Neural progenitor cell (in vitro differentiated cells): ENCODE measurements at regions not wholly inside any gene's neighbourhood (a gene's known extent, or its start where the extent isn't known, plus 50 kb on each side); places are given as distances from the start of the nearest gene placed in this dataset.

Experiments used
- DNase-seq: peaks from one replicate; pipeline ENCODE4 v3.0.0-alpha.2; 2016; ENCODE audit warnings: low spot score
- H2AFZ ChIP-seq: fragments of 200-600 bp; sonication (generic); replicated peaks from 2 replicates; pipeline ENCODE4 v1.6.1; 2016; ENCODE audit warnings: antibody characterized with exemption
- H3F3A ChIP-seq: fragments of 200-600 bp; sonication (generic); 2 replicates; pipeline ENCODE4 v1.6.1; 2016; ENCODE audit warnings: antibody characterized with exemption, low read depth
- H3K27ac ChIP-seq: fragments of 200-600 bp; sonication (generic); 2 replicates; pipeline ENCODE4 v1.5.1; 2016; ENCODE audit warnings: mild to moderate bottlenecking
- H3K27me3 ChIP-seq: fragments of 200-600 bp; sonication (generic); 2 replicates; pipeline ENCODE4 v1.6.1; 2016; ENCODE audit warnings: mild to moderate bottlenecking, moderate library complexity
- H3K36me3 ChIP-seq: fragments of 200-600 bp; sonication (generic); 2 replicates; pipeline ENCODE4 v1.5.1; 2016
- H3K4me1 ChIP-seq: fragments of 200-600 bp; sonication (generic); 2 replicates; pipeline ENCODE4 v1.6.1; 2016; ENCODE audit warnings: mixed run types
- H3K4me2 ChIP-seq: fragments of 200-600 bp; sonication (generic); 2 replicates; pipeline ENCODE4 v1.6.1; 2016
- H3K4me3 ChIP-seq: fragments of 200-600 bp; sonication (generic); 2 replicates; pipeline ENCODE4 v1.5.1; 2016
- H3K79me2 ChIP-seq: fragments of 200-600 bp; sonication (generic); 2 replicates; pipeline ENCODE4 v1.6.1; 2016; ENCODE audit warnings: low read depth
- H3K9ac ChIP-seq: fragments of 200-600 bp; sonication (generic); 2 replicates; pipeline ENCODE4 v1.6.1; 2016
- H3K9me3 ChIP-seq: fragments of 200-600 bp; sonication (generic); 2 replicates; pipeline ENCODE4 v1.5.1; 2016; ENCODE audit warnings: low read depth
- H4K20me1 ChIP-seq: fragments of 200-600 bp; sonication (generic); 2 replicates; pipeline ENCODE4 v1.6.1; 2016; ENCODE audit warnings: low read depth
- H3K27ac Mint-ChIP-seq: 3 replicates; pipeline ENCODE4 v1.8.0; 2021; ENCODE audit warnings: mixed read lengths
- H3K27me3 Mint-ChIP-seq: 2 replicates; pipeline ENCODE4 v1.8.0; 2022; ENCODE audit warnings: low read depth, mild to moderate bottlenecking, inconsistent platforms, moderate library complexity, mixed read lengths; ENCODE audit not compliant: insufficient read depth
- H3K36me3 Mint-ChIP-seq: 3 replicates; pipeline ENCODE4 v1.8.0; 2021; ENCODE audit warnings: mixed read lengths
- H3K4me1 Mint-ChIP-seq: 3 replicates; pipeline ENCODE4 v1.8.0; 2021; ENCODE audit warnings: mixed read lengths
- H3K4me3 Mint-ChIP-seq: 3 replicates; pipeline ENCODE4 v1.8.0; 2021; ENCODE audit warnings: mild to moderate bottlenecking, moderate library complexity, mixed read lengths
- H3K9me3 Mint-ChIP-seq: 3 replicates; pipeline ENCODE4 v1.8.0; 2020; ENCODE audit warnings: mixed read lengths
- EZH2 ChIP-seq: fragments of 200-600 bp; sonication (generic); IDR thresholded peaks from 2 replicates; pipeline ENCODE4 v1.6.1; 2017; ENCODE audit warnings: antibody characterized with exemption, mild to moderate bottlenecking, moderate library complexity
- EZH2phosphoT487 ChIP-seq: fragments of 200-600 bp; sonication (generic); IDR thresholded peaks from 2 replicates; pipeline ENCODE4 v1.6.1; 2017; ENCODE audit warnings: antibody characterized with exemption
- TF ChIP-seq, protein P1 (sequence below): fragments of 200-600 bp; sonication (generic); IDR thresholded peaks from 2 replicates; pipeline ENCODE4 v1.5.1; 2017; ENCODE audit warnings: antibody characterized with exemption, mild to moderate bottlenecking

DNA sequence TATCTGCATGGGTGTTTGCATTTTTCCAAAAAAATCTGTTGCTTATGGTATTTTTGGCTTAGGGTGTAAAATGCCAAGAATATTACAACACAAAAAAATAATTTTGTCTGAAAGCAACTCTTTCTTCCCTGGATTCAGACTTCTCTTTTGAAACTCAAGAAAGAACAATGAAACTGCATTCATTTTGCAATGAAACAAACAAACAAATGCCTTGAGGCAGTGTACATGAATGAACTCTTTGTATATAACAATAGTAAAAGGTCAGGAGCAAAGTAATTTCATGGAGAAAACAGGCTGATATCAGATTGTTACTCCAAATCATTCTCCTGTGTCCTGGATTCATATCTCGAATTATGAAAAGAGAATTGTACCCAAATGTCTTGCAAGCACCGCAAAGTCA is 301.6 kb upstream of the CDH20 start:
- Histone ChIP-seq H3K27me3 (no peaks in the 10 kb centered on the region), H3K27ac (no peak overlapping the region), H3K4me3 (no peak overlapping the region), H3K4me2 (no peak overlapping the region), H3K9me3 (no peaks in the 10 kb centered on the region), H4K20me1 (no peaks in the 10 kb centered on the region), H3F3A (no peaks in the 10 kb centered on the region), H2AFZ (no peak overlapping the region), H3K79me2 (no peaks in the 10 kb centered on the region), H3K36me3 (no peaks in the 10 kb centered on the region), H3K4me1 (no peaks in the 10 kb centered on the region), H3K9ac (no peak overlapping the region)
- H3K4me3 Mint-ChIP-seq = no peak overlapping the region
- H3K9me3 Mint-ChIP-seq = no peaks in the 10 kb centered on the region
- DNase-seq = no peak
- no peaks in the 10 kb centered on the region for H3K27me3 Mint-ChIP-seq
- no peaks in the 10 kb centered on the region for H3K36me3 Mint-ChIP-seq
- H3K4me1 Mint-ChIP-seq = no peaks in the 10 kb centered on the region
- TF ChIP-seq, protein P1, sequence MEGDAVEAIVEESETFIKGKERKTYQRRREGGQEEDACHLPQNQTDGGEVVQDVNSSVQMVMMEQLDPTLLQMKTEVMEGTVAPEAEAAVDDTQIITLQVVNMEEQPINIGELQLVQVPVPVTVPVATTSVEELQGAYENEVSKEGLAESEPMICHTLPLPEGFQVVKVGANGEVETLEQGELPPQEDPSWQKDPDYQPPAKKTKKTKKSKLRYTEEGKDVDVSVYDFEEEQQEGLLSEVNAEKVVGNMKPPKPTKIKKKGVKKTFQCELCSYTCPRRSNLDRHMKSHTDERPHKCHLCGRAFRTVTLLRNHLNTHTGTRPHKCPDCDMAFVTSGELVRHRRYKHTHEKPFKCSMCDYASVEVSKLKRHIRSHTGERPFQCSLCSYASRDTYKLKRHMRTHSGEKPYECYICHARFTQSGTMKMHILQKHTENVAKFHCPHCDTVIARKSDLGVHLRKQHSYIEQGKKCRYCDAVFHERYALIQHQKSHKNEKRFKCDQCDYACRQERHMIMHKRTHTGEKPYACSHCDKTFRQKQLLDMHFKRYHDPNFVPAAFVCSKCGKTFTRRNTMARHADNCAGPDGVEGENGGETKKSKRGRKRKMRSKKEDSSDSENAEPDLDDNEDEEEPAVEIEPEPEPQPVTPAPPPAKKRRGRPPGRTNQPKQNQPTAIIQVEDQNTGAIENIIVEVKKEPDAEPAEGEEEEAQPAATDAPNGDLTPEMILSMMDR = no peak
- TF ChIP-seq EZH2 (no peak), EZH2phosphoT487 (no peak)
- no peak overlapping the region for H3K27ac Mint-ChIP-seq

DNA sequence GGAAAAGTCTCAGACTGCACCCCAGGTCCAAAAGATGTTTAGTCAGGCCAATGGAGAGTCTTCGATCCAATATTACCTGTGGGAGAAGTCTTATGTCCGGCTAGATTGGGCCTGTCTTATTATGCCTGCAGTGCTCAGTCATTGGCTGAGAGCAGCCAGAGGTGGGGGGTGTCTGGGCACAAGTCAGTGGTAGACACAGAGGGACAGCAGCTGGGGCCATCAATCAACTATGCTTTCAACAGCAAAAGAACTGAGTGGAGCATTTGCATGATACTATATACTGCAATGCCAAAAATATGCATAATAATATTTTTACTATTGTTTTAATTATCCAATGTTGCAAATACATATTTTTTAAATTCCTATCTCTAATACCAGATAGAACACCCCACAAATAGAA is 298.6 kb upstream of the CDH20 start:
- Histone ChIP-seq H3K27ac (no peak overlapping the region), H3K9ac (no peak overlapping the region), H3K4me3 (no peak overlapping the region), H3K27me3 (no peaks in the 10 kb centered on the region), H3K79me2 (no peaks in the 10 kb centered on the region), H2AFZ (no peak overlapping the region), H3K4me1 (no peaks in the 10 kb centered on the region), H3K36me3 (no peaks in the 10 kb centered on the region), H3K4me2 (no peak overlapping the region), H4K20me1 (no peaks in the 10 kb centered on the region), H3F3A (no peaks in the 10 kb centered on the region), H3K9me3 (no peaks in the 10 kb centered on the region)
- H3K4me3 Mint-ChIP-seq = no peak overlapping the region
- no peaks in the 10 kb centered on the region for H3K36me3 Mint-ChIP-seq
- no peaks in the 10 kb centered on the region for H3K4me1 Mint-ChIP-seq
- TF ChIP-seq, protein P1 = no peak
- TF ChIP-seq EZH2 (no peak), EZH2phosphoT487 (no peak)
- H3K27me3 Mint-ChIP-seq = no peaks in the 10 kb centered on the region
- H3K9me3 Mint-ChIP-seq = no peaks in the 10 kb centered on the region
- no peak for DNase-seq
- no peak overlapping the region for H3K27ac Mint-ChIP-seq

- H3K36me3 ChIP-seq = no peaks in the 10 kb centered on the region
- H3K9me3 ChIP-seq = no peaks in the 10 kb centered on the region
- H2AFZ ChIP-seq = peak overlapping the region; percentile 79
- DNase-seq = no peak
- H3K27ac Mint-ChIP-seq = no peak overlapping the region
- no peaks in the 10 kb centered on the region for H3F3A ChIP-seq
- H3K9me3 Mint-ChIP-seq = no peaks in the 10 kb centered on the region
- no peaks in the 10 kb centered on the region for H3K4me1 Mint-ChIP-seq
- H3K4me3 Mint-ChIP-seq = no peak overlapping the region
- no peaks in the 10 kb centered on the region for H4K20me1 ChIP-seq
- no peak overlapping the region for H3K4me3 ChIP-seq
- H3K27me3 Mint-ChIP-seq = no peaks in the 10 kb centered on the region
- H3K4me2 ChIP-seq = no peak overlapping the region
- H3K36me3 Mint-ChIP-seq = no peaks in the 10 kb centered on the region
- no peaks in the 10 kb centered on the region for H3K27me3 ChIP-seq
- H3K4me1 ChIP-seq = no peaks in the 10 kb centered on the region
- TF ChIP-seq EZH2 (no peak), EZH2phosphoT487 (no peak)
- TF ChIP-seq, protein P1 = no peak
- no peak overlapping the region for H3K9ac ChIP-seq
- H3K27ac ChIP-seq = no peak overlapping the region
- no peaks in the 10 kb centered on the region for H3K79me2 ChIP-seq
Observed at GRCh38 chr18:61039251-61039650, 294.0 kb upstream of the CDH20 start.

DNA sequence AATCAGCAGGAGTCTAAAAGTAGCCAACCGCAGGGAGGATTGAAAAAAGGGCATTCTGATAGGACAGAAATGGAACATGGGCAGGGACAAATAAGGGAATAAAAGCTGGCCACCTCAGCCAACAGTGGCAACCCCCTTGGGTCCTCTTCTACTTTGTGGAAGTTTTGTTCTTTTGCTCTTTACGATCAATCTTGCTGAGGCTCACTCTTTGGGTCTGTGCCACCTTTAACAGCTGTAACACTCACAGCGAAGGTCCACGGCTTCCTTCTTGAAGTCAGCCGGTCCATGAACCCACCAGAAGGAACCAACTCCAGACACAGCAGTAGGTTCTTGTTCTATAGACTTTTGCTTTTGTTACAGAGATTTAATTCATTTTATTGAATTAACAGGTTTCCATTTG is 285.4 kb upstream of the CDH20 start:
- H3K36me3 Mint-ChIP-seq = no peaks in the 10 kb centered on the region
- Histone ChIP-seq H3K36me3 (no peaks in the 10 kb centered on the region), H3K4me3 (no peak overlapping the region), H3K4me1 (no peaks in the 10 kb centered on the region), H4K20me1 (no peaks in the 10 kb centered on the region), H3K9ac (no peak overlapping the region), H2AFZ (no peak overlapping the region), H3K4me2 (no peak overlapping the region), H3K27ac (no peak overlapping the region), H3K27me3 (no peaks in the 10 kb centered on the region), H3F3A (no peaks in the 10 kb centered on the region), H3K9me3 (no peaks in the 10 kb centered on the region), H3K79me2 (no peaks in the 10 kb centered on the region)
- no peak overlapping the region for H3K27ac Mint-ChIP-seq
- peaks cover 4% of the 10 kb centered on the region for H3K27me3 Mint-ChIP-seq
- no peak overlapping the region for H3K4me3 Mint-ChIP-seq
- no peaks in the 10 kb centered on the region for H3K4me1 Mint-ChIP-seq
- H3K9me3 Mint-ChIP-seq = no peaks in the 10 kb centered on the region
- no peak for TF ChIP-seq EZH2phosphoT487
- no peak for TF ChIP-seq EZH2
- TF ChIP-seq, protein P1 = no peak
- DNase-seq = no peak
